Naive B cell (primary cell): ENCODE measurements at regions not wholly inside any gene's neighbourhood (a gene's known extent, or its start where the extent isn't known, plus 50 kb on each side); places are given as distances from the start of the nearest gene placed in this dataset.
"Not testable (repeated sequence)": the region's sequence is repeated elsewhere in the genome, so short reads cannot be mapped to it uniquely, and the experiment has no call there.

ENCODE experiments used
- ATAC-seq, 2 donors: fragments of 150-1000 bp; cut with Tn5 transposase; 2 replicates each; pipeline ENCODE4 v1.10.0; 2021; ENCODE audit warnings: low read depth in 2 of 2, mild to moderate bottlenecking in 2 of 2, moderate library complexity in 2 of 2
- DNase-seq: peaks from one replicate; pipeline ENCODE4 v3.0.0; 2022
- H3K27ac Mint-ChIP-seq, 6 donors: one replicate each; pipeline ENCODE4 v1.8.0; 2020 to 2022; ENCODE audit warnings: mild to moderate bottlenecking in 6 of 6, mixed read lengths in 6 of 6, moderate library complexity in 5 of 6, inconsistent platforms in 2 of 6
- H3K27me3 Mint-ChIP-seq, 3 donors: one replicate each; pipeline ENCODE4 v1.8.0; 2021 to 2022; ENCODE audit warnings: mixed read lengths in 3 of 3, mild to moderate bottlenecking in 1 of 3
- H3K36me3 Mint-ChIP-seq, 2 donors: one replicate each; pipeline ENCODE4 v1.8.0; 2020 to 2022; ENCODE audit warnings: mixed read lengths in 2 of 2, inconsistent platforms in 1 of 2, mild to moderate bottlenecking in 1 of 2
- H3K4me1 Mint-ChIP-seq, 3 donors: one replicate each; pipeline ENCODE4 v1.8.0; 2020 to 2022; ENCODE audit warnings: mixed read lengths in 3 of 3, inconsistent platforms in 1 of 3, mild to moderate bottlenecking in 1 of 3, moderate library complexity in 1 of 3
- H3K4me3 Mint-ChIP-seq, 8 donors: one replicate each; pipeline ENCODE4 v1.8.0; 2020 to 2022; ENCODE audit warnings: mild to moderate bottlenecking in 8 of 8, mixed read lengths in 8 of 8, moderate library complexity in 8 of 8, inconsistent platforms in 2 of 8
- H3K9me3 Mint-ChIP-seq, 7 donors: one replicate each; pipeline ENCODE4 v1.8.0; 2020 to 2022; ENCODE audit warnings: mixed read lengths in 7 of 7, mild to moderate bottlenecking in 5 of 7, inconsistent platforms in 2 of 7, moderate library complexity in 1 of 7

DNA sequence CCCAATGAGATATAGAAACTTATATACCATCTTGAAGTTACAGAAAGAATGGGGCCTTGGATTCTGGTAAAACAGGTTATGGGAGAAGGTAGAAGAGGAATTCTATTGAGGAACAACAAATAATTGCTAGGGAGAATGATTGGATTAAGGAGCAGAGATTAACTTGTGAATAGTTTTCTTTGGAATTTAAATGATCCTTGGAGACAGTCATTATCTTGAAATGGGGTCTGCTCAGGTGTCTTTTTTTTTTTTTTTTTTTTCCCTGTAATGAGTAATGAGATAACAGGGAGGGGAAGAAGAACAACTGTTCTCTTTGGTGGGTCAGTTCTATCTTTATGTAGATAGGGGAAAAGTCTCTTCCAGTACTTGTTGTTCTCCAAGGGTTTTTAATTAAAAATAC lies 1406.0 kb downstream of the RPA4 start:
- H3K36me3 Mint-ChIP-seq, result peaks cover 0 to 4% of the 10 kb centered on the region in 2 donors
- peaks cover 0 to 8% (median 4%) of the 10 kb centered on the region in 7 donors for H3K9me3 Mint-ChIP-seq
- DNase-seq, result no peak
- no peak for ATAC-seq
- no peak overlapping the region for H3K27ac Mint-ChIP-seq
- no peaks in the 10 kb centered on the region for H3K27me3 Mint-ChIP-seq
- H3K4me1 Mint-ChIP-seq, result no peaks in the 10 kb centered on the region
- no peak overlapping the region for H3K4me3 Mint-ChIP-seq

GRCh38 chrX:98294310-98294709 lies 1410.6 kb downstream of the RPA4 start:
- Mint-ChIP-seq H3K27me3 (no peaks in the 10 kb centered on the region), H3K9me3 (peaks cover 0 to 5% (median 0%) of the 10 kb centered on the region in 7 donors), H3K4me3 (no peak overlapping the region), H3K27ac (no peak overlapping the region), H3K36me3 (peaks cover 0 to 4% of the 10 kb centered on the region in 2 donors), H3K4me1 (no peaks in the 10 kb centered on the region)
- no peak for DNase-seq
- ATAC-seq, result no peak

DNA sequence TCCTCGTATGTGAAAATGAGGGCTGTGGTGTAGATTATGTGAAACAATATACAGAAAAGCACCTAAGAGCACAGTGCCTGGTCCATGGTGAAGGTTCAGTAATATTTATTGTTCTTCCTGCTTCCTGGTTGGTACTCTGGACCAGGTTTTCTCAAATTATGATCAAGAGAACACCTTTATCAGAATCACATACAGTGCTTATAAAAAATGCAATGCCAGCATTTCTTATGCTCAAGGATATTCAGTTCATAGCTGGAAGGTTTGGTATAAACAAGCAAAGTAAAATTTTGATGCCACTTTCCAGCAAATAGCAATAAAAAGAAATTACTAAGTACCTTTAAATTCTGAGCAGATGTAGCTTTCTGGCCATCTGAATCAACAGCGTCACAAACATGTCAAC lies 1412.4 kb downstream of the RPA4 start:
- Mint-ChIP-seq H3K36me3 (no peaks in the 10 kb centered on the region), H3K4me1 (no peaks in the 10 kb centered on the region), H3K27ac (no peak overlapping the region), H3K4me3 (no peak overlapping the region), H3K9me3 (peaks cover 0 to 7% (median 2%) of the 10 kb centered on the region in 7 donors), H3K27me3 (no peaks in the 10 kb centered on the region)
- no peak for ATAC-seq
- no peak for DNase-seq

DNA sequence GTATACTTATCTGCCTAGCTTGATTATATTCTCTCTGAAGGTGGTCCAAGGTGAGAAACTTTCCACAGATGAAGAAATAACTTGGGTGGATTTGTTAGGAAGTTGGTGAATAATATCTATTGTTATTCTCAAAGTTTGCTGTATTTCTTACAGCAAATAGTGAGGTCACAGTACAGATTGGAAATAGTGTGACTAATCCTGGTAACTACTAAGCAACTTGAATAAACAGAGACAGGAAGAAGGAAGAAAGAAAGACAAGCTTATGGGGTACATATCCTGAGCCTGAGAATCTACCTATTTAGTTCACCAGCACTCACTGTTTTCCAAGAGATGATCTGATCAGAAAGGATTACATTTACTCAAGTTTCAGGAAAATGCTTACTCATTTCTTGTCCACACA lies 1416.1 kb downstream of the RPA4 start:
- H3K27ac Mint-ChIP-seq, result no peak overlapping the region
- DNase-seq, result no peak
- H3K4me3 Mint-ChIP-seq, result no peak overlapping the region
- ATAC-seq, result no peak
- no peaks in the 10 kb centered on the region for H3K4me1 Mint-ChIP-seq
- peaks cover 0 to 6% (median 4%) of the 10 kb centered on the region in 7 donors for H3K9me3 Mint-ChIP-seq
- H3K27me3 Mint-ChIP-seq, result no peaks in the 10 kb centered on the region
- H3K36me3 Mint-ChIP-seq, result no peaks in the 10 kb centered on the region

GRCh38 chrX:98300536-98300935 lies 1416.8 kb downstream of the RPA4 start:
- not testable (repeated sequence) for H3K36me3 Mint-ChIP-seq, H3K27ac Mint-ChIP-seq, ATAC-seq, H3K4me1 Mint-ChIP-seq, DNase-seq, H3K4me3 Mint-ChIP-seq, H3K9me3 Mint-ChIP-seq, H3K27me3 Mint-ChIP-seq

DNA sequence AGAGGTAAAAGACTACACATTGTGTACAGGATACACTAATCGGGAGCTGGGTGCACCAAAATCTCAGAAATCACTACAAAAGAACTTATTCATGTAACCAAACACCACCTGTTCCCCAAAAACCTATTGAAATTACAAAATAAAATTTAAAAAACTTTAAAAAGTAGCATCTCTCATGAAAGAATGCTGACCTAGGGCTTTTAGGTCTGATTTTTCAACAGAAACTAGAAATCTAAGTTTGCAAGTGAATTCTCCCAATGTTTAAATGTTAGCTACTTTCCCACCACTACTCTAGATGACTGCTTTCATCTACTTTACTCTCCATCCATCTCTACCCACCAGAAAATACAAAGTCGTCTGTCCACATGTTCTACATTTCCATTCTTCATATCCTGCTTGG lies 1447.7 kb downstream of the RPA4 start:
- no peak for DNase-seq
- Mint-ChIP-seq H3K36me3 (no peaks in the 10 kb centered on the region), H3K27me3 (no peaks in the 10 kb centered on the region), H3K4me1 (no peaks in the 10 kb centered on the region), H3K4me3 (no peak overlapping the region), H3K27ac (no peak overlapping the region), H3K9me3 (peaks cover 0 to 12% (median 4%) of the 10 kb centered on the region in 7 donors)
- ATAC-seq, result no peak

DNA sequence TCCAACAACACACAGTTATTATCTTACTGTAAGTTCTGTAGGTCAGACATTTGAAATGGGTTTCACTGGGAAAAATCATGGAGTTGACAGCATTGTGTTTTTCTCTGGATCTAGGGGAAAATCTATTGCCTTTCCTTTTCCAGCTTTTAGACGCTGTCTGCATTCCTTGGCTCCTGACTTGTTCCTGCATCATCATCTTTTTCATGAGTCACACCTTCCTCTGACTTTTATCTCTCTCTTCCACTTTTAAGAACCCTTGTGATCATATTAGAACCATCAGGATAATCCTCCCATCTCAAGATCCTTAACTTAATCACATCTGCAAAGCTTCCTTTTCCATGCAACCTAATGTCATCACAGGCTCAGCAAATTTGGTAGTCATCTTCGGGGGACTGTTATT lies 1454.8 kb downstream of the RPA4 start:
- DNase-seq (no peak), ATAC-seq (no peak)
- Mint-ChIP-seq H3K4me3 (no peak overlapping the region), H3K9me3 (peaks cover 0 to 16% (median 4%) of the 10 kb centered on the region in 7 donors), H3K27ac (no peak overlapping the region), H3K4me1 (no peaks in the 10 kb centered on the region), H3K36me3 (peaks cover 0 to 6% of the 10 kb centered on the region in 2 donors), H3K27me3 (no peaks in the 10 kb centered on the region)

- Mint-ChIP-seq H3K9me3 (peaks cover 0 to 4% (median 0%) of the 10 kb centered on the region in 7 donors), H3K4me1 (no peaks in the 10 kb centered on the region), H3K4me3 (no peak overlapping the region), H3K27me3 (no peaks in the 10 kb centered on the region), H3K27ac (no peak overlapping the region), H3K36me3 (no peaks in the 10 kb centered on the region)
- ATAC-seq, result no peak
- no peak for DNase-seq
Observed at GRCh38 chrX:98350940-98351339, 1467.2 kb downstream of the RPA4 start.

DNA sequence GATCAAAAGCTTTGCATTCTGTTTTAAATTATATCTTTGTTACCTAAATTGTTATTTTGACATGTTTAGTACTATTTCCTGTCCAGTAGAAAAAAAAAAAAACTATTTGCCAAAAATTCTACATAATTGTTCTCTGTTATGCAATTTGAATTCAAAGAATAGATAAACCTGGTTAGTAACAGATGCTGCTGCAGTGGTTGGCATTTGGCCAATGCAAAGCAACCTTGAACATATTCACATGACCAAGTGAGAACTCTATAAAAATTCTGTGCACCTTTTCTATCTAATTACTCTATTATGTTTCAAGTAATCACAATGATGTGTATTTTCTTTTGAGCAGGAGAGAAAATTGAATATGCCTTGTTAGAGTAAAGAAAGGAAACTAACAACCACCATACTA lies 1473.4 kb downstream of the RPA4 start:
- Mint-ChIP-seq H3K4me3 (no peak overlapping the region), H3K4me1 (no peaks in the 10 kb centered on the region), H3K9me3 (peaks cover 0 to 6% (median 2%) of the 10 kb centered on the region in 7 donors), H3K36me3 (no peaks in the 10 kb centered on the region), H3K27me3 (no peaks in the 10 kb centered on the region), H3K27ac (no peak overlapping the region)
- ATAC-seq (no peak), DNase-seq (no peak)

DNA sequence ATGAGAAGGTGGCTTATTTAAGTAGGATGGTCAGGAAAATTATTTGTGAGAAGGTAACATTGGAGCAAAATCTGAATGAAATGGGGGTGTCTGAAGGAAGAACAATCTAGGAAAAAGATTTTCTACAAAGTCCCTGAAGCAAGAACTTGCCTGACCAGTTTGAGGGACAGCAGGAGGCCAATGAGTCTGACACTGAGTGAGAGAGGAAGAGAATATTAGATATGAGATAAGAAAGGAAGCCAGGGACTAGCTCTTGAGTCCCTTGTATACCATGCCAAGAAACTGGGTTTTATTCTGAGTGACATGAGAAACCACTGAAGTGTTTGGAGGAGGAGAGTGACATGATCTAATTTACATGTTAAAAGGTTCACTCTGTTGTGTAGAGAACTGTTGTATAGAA lies 1478.9 kb downstream of the RPA4 start:
- Mint-ChIP-seq H3K36me3 (no peaks in the 10 kb centered on the region), H3K4me1 (no peaks in the 10 kb centered on the region), H3K4me3 (no peak overlapping the region), H3K9me3 (peaks cover 0 to 11% (median 2%) of the 10 kb centered on the region in 7 donors), H3K27me3 (no peaks in the 10 kb centered on the region), H3K27ac (no peak overlapping the region)
- no peak for ATAC-seq
- DNase-seq, result no peak

DNA sequence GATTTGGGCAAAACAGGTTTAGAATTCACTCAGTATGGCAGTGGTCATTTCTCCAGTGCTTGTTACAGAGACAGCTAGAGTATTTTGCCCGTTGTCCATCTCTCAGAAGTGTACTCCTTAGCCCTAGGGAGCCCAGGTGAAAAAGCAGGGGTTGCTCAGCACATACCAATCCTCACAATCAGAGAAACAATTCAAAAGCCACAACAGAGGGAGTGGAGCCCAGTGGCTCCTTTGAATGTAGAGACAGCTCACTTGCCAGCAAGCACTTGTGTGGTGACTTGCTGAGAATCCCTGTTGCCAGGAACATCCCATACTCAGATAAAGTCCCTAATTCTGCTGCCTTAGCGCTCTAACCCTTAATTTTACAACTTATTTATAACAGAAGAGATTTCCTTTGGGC lies 1488.3 kb downstream of the RPA4 start:
- no peak for DNase-seq
- Mint-ChIP-seq H3K4me3 (no peak overlapping the region), H3K4me1 (no peaks in the 10 kb centered on the region), H3K36me3 (no peaks in the 10 kb centered on the region), H3K27me3 (no peaks in the 10 kb centered on the region), H3K27ac (no peak overlapping the region), H3K9me3 (peaks cover 0 to 15% (median 11%) of the 10 kb centered on the region in 7 donors)
- ATAC-seq, result no peak

DNA sequence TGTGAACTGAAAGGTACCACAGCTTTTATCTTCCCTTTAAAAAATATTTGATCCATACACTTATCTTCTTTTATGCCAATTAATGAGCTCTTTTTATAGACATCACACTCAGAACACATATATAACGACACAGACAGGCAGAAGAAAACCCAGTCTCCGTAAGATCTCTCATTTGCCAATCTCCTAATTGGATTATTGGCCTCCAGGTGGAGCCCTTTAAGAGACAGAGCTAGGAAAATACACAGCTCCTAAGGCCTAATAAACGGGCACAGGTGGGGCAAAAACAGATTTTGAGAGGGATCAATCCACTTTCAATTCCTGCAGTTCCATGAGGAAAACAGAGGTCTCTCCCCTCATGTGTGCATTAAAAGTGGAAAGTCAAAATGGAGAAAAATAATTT lies 1495.4 kb downstream of the RPA4 start:
- ATAC-seq, result no peak
- DNase-seq, result no peak
- Mint-ChIP-seq H3K27ac (no peak overlapping the region), H3K4me1 (no peaks in the 10 kb centered on the region), H3K36me3 (no peaks in the 10 kb centered on the region), H3K9me3 (peaks cover 0 to 21% (median 13%) of the 10 kb centered on the region in 7 donors), H3K4me3 (no peak overlapping the region), H3K27me3 (no peaks in the 10 kb centered on the region)

- Mint-ChIP-seq H3K27ac (no peak overlapping the region), H3K9me3 (peaks cover 0 to 16% (median 8%) of the 10 kb centered on the region in 7 donors), H3K4me3 (no peak overlapping the region), H3K36me3 (no peaks in the 10 kb centered on the region), H3K4me1 (no peaks in the 10 kb centered on the region), H3K27me3 (no peaks in the 10 kb centered on the region)
- no peak for DNase-seq
- no peak for ATAC-seq
Observed at GRCh38 chrX:98380106-98380505, 1496.4 kb downstream of the RPA4 start.

DNA sequence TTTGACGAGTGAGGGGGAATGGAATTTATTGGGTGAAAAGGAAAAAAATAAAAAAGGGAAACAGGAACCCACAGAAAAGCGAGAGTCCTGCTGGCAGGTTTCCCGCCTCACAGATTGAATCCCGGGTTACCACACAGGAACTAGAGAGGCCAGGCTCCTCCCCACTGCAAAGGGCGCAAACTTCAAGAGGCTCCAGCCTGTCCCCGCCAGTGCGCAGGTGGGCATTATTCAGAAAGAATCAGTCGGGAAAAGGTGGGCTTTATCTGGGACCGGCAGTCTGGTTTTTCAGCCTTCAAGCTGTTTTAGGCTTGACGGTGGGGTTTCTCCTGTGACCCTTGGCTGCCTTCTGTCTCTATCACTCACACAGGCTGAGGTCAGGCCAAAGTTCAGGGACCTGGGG lies 1496.8 kb downstream of the RPA4 start:
- Mint-ChIP-seq H3K9me3 (peaks cover 0 to 16% (median 7%) of the 10 kb centered on the region in 7 donors), H3K4me3 (no peak overlapping the region), H3K27me3 (no peaks in the 10 kb centered on the region), H3K4me1 (no peaks in the 10 kb centered on the region), H3K27ac (no peak overlapping the region), H3K36me3 (no peaks in the 10 kb centered on the region)
- DNase-seq, result no peak
- no peak for ATAC-seq

GRCh38 chrX:98398542-98398941 lies 1514.8 kb downstream of the RPA4 start:
- Mint-ChIP-seq H3K4me1 (no peaks in the 10 kb centered on the region), H3K36me3 (peaks cover 0 to 3% of the 10 kb centered on the region in 2 donors), H3K9me3 (peaks cover 1 to 19% (median 8%) of the 10 kb centered on the region in 7 donors), H3K4me3 (no peak overlapping the region), H3K27me3 (no peaks in the 10 kb centered on the region), H3K27ac (peak overlapping the region in 1 of 6 donors; percentile 53)
- ATAC-seq, result no peak
- no peak for DNase-seq
